ENCODE measurements at regions not wholly inside any gene's neighbourhood (a gene's known extent, or its start where the extent isn't known, plus 50 kb on each side); places are given as distances from the start of the nearest gene placed in this dataset.

DNA sequence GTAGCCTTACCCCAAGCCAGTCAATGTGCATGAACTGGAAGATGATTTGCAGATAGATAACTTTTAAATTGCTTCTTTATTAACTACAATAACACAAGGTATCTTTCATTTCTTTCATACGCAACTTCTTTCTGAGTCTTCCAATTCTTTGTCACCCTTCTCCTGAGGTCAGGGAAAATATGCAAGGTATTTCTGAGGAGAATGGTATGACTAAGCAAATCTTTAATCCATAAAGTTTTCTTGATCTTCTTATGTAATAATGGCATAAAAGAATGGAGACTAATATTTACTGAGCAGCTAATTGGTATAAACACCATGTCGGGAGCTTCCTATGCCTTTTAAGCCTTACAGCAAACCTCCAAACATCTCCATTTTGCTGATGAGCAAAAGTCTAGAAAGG lies 438.9 kb downstream of the KCNJ2 start:
- DNase-seq = no peak

DNA sequence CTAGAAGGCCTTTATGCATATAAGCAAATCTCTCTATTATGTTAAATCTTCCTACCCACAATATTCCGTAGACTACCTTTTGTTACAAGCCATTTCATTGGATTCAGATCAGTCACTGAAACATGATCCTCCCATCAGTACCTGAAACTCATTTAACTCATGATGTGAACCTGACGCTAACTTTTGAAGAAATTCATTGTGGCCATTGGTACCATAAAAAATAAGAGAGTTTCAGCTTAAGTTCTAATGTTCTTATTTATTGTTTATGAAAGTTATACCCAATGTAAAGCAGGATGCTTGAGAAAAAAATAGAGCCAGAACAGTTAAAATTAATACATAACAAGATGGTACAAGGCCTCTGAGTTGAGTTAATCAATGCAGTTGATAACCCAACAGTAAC lies 439.6 kb downstream of the KCNJ2 start:
- no peak for DNase-seq

DNA sequence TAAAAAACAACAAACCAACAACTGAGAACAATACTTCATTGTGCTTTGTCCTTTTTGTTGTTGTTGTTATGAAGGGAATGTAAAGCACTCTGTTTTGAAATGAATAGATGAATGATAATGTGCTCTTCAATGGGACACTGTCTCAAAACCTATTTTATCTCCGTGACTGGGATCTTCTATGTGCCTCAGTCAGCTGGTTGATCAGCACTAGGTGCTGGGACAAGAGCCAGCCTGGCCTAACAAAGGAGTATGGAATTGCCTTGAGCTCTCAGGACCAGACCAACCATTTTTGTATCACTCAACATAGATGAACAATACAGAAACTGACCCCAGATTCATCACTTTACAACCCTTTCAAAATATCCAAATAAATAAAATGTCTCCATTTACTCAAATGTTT lies 440.2 kb downstream of the KCNJ2 start:
- no peak for DNase-seq

GRCh38 chr17:70610161-70610560 lies 440.8 kb downstream of the KCNJ2 start:
- DNase-seq = no peak

- no peak for DNase-seq
Measured at GRCh38 chr17:70613681-70614080, 444.3 kb downstream of the KCNJ2 start.

GRCh38 chr17:70615831-70616230 lies 446.5 kb downstream of the KCNJ2 start:
- no peak for DNase-seq

GRCh38 chr17:70618641-70619040 lies 449.3 kb downstream of the KCNJ2 start:
- DNase-seq = no peak

- DNase-seq = no peak
Measured at GRCh38 chr17:70621566-70621965, 452.2 kb downstream of the KCNJ2 start.

DNA sequence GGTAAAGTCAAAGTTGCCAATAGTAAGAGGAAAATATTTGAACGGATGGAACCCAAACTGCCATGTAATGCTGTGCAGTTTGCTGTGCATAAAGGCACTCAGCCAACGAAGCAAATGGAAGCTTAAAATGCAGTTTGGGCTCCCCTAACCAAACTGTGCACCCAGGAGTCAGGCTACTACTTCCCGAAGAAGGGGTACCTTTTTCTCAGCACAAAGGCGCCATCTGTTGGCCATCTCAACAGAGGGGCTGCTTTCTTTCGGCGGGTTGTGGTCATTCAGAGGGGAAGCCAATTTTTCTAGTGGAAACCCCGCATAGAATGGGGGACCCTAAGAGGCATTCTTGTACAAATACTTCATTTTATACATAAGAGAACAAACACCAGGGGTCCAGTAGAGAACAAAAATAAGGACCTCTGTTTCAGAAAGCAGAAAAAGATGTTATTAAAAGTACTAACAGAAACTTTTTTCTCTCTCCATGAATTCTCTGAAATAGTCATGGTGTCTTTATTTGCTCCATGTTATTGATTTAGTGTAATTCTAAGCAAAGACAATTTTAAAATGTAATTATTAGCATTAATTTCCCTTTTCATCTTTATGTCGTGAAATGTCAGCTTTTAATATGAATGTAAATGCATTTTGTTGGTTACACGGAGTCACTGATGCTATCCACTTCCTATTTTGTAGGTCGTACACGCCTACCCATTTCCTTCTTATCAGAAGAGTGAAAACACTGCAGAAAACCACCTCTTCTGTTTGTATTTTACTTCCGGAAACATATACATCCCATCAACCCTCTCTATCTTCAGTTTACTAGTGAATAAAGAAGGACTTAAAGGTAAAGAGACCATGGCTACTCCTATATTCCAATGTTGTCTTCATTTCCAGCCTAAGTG lies 453.3 kb downstream of the KCNJ2 start:
- DNase-seq = peak; percentile 6

- DNase-seq = no peak
Measured at GRCh38 chr17:70624211-70624610, 454.9 kb downstream of the KCNJ2 start.

- no peak for DNase-seq
Measured at GRCh38 chr17:70629902-70630301, 460.6 kb downstream of the KCNJ2 start.

DNA sequence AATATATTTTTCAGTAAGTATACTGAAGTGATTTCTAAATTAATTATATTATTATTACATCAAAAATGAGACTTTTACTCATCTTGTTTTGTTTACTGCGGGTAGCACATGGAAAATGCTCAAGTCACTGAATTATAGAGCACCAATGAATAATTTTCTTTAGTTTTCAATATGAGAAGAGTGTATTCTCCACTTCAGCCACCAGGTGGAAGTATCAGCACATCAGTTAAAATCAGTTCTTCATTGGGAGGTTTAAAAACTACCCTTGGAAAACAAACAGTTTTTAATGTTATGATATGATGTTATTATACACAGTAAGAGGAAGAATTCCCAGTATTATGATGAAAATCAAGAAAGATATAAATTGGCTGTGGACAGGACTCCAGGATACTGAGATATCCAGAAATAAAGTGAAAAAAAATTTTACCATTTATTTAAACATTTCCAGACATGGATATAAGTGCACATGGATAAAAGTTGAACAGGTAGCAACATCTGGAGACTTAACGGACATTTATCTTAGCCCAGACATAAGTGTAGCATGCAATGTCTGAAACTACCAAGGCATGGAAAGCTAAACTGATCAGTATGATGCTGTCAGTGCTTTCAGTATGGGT lies 467.3 kb downstream of the KCNJ2 start:
- DNase-seq = no peak

GRCh38 chr17:70642059-70642458 lies 472.7 kb downstream of the KCNJ2 start:
- no peak for DNase-seq

DNA sequence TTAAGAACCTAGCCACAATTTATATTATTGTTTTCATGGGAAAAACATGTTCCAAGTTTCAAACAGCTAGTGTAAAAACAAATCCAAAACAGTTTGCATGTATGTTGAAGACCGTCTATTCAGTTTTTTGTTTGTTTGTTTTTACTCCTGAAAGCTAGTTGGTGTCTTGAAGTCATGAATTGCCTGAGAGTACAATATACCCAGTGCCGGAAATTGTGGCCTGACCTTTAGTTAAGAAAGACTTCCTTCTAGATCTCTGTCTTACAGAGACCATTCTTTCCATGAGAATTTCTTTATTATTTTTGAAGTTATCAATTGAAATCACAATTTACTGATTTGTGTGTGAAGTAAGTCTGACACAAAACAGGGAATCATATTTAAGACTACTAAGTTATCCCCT lies 474.8 kb downstream of the KCNJ2 start:
- DNase-seq = no peak

- DNase-seq = no peak
Measured at GRCh38 chr17:70646673-70647072, 477.3 kb downstream of the KCNJ2 start.

DNA sequence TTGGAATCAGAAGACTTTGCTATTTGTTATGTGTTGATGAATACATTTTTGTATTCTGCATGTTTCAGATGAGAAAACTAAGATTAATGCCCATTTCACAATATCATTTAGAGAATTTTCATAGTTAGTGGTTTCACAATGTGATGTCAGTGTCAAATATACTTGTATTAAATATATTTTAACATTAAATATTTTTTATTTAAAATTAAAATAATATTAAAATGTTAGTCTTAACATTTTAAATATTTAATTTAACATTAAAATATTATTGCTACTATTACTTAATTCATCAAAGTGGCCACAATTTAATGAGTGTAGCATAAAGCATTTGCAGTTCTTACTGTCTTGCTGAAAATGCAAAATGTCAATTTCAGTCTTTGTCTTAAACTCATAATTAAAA lies 478.8 kb downstream of the KCNJ2 start:
- no peak for DNase-seq

GRCh38 chr17:70653850-70654249 lies 484.5 kb downstream of the KCNJ2 start:
- DNase-seq = no peak

DNA sequence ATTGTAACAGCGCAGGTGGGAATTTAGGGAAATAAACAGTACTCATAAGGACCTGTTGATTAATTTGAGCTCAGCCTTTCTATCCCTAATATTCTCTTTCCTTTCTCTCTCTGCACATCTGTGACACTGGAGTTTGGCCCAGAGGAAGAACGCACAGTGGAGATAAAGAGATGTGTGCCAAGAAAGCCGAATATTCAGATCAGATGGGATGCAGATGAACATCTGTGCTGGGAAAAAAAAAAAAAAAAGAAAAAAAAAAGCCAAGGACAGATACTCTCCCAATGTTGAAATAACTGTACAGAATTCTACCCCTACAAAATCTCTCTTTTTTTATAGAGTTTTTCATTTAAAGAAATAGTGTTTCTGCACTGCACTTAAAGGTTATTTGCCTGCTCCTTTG lies 485.4 kb downstream of the KCNJ2 start:
- no peak for DNase-seq

DNA sequence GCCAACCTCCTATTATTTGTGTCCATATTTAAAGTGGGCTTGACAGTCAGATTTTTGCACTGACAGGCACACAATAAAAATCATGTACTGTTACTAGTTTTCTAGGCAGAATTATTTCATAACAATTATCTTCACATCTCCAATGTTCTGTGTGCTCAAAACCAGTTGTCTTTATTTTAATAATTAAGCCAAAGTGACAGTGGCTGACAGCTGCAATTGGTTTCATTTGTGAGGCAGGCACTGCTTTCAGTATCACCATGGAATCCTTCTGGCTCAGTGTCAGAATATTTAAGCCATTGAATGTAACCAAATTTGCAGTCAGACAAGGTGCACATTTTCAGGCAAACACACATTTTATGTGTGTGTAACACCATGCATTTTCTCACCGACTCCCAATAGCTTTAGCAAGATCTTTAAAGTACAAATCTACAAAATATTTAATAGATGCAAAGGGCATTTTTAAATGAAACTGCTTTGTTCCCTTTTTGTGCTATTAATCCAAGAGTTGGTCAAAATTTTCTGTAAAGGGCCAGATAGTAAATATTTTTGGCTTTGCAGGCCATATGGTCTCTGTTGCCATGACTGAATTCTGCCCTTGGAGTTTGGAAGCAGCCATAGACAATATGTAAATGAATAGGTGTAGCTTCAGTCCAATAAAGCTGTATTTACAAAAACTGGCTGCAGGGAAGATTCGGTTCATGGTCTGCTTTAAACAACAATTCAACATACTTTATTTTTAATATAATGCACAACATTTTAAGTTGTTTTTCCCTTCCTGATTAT lies 486.0 kb downstream of the KCNJ2 start:
- DNase-seq = no peak

DNA sequence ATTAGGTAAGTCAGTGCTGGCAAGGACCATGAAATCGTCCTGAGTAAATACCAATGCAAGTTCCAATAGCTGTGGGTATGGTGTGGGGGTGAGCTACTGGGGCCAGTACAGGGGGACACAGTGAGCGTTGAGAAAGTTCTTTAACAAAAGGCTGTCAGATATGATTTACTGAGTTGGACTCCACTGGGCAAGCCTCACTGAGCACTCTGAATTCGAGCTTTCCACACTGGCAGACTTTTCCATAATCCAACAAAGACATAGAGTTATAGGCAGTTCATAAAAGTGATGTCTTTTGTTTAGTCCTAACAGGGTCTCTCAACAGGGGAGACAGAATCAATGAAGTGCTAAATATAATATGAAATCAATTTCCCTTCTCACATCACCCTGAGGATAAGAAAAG lies 489.0 kb downstream of the KCNJ2 start:
- no peak for DNase-seq

DNA sequence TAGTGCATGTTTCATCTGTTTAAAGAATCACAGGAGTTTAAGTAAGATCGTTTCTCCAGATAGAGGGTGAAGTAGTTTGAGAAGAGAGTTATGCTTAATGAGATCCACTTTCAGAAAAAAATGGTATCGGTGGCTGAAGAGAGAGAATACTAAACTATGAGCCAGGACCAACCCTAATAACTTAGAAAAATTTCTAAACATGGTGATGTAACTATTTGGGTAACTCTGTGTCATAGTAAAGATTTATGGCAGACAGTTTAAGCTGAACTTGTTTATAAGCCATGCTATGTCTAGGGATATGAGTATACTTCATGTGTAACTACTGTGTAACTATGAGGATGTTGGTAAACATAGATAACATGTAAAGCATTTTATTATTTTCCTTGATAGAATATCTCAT lies 489.5 kb downstream of the KCNJ2 start:
- DNase-seq = no peak

DNA sequence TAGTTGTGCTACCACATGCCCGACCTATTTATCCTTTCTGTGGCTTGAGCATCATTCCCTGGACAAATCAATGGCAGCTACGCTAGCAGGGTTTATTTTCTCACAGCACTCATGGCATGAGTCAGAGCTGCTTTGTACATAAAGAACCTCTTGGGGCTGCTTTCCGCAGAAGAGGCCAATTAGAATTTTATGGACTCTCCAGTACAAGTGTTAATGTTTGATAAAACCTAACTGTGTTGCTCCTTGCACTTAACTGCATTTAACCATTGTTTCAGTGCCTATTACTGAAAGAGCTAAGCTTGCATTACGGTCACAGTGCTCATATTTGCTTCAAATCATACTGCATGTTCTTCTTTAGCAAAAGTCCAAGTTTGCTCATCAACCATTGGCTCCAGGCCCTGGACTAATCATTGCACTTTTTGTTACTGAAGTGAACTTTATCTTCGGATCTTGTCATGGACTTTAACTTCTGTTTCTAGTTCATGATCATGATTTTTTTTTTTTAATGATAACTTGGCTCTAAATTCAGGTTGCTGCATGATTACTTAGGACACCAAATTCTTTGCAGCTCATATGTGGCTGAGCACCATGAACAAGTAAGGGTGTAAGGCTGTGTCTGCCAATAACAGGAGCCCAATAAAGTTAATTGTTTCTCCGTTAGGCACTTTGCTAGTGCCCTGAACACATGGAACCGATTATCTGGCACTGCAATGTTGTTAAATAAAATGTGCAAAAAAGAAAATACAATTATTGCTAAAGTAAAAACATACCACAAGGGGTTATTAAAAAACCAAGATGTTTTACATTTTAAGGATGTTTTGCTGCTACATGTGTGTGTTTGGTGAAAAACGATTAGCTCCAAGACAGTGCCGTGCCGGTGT lies 492.2 kb downstream of the KCNJ2 start:
- no peak for DNase-seq
